ENCODE measurements at regions not wholly inside any gene's neighbourhood (a gene's known extent, or its start where the extent isn't known, plus 50 kb on each side); places are given as distances from the start of the nearest gene placed in this dataset.

DNA sequence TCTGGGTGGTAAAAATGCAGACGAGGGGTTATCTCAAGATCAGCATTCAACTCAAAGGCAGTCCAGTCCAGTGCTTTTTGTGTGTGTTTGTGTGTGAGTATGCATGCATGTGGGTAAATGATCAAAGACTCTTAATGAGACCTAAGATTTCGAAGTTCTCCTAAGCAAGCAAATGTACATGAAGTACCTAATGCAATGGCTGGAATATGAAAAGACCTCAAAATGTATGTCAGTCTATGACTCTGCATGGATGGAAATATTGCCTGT is 151.0 kb upstream of the L3MBTL4 start (continued):
- TF ChIP-seq ZNF274 (IDR thresholded peaks at IDR 0.05; ENCODE audit: borderline replicate concordance, extremely low read depth, low read length) = no peak
- TF ChIP-seq SP2 (IDR thresholded peaks at IDR 0.05; ENCODE audit: low read length) = no peak
- TF ChIP-seq KDM4A (IDR thresholded peaks at IDR 0.05; ENCODE audit: low read depth, low read length, severe bottlenecking) = no peak
- TF ChIP-seq CHD1 (IDR thresholded peaks at IDR 0.05; ENCODE audit: low read depth, low read length) = no peak
- TF ChIP-seq FOSL1 (IDR thresholded peaks at IDR 0.05; ENCODE audit: insufficient read depth, low read depth, low read length) = no peak
